ENCODE measurements at regions not wholly inside any gene's neighbourhood (a gene's known extent, or its start where the extent isn't known, plus 50 kb on each side); places are given as distances from the start of the nearest gene placed in this dataset.

DNA sequence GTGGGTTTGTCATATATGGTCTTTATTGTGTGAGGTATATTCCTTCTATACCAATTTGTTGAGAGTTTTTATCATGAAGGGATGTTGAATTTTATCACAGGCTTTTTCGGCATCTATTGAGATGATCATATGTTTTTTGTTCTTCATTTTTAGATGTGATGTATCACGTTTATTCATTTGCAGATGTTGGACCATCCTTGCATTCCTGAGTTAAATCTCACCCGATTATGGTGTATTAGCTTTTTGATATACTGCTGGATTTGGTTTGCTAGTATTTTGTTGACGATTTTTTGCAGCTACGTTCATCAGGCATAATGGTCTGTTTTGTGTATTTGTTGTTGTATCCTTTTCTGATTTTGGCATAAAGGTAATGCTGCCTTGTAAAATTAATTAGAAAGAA, 311.0 kb downstream of the PTEN start:
- no peak for DNase-seq

DNA sequence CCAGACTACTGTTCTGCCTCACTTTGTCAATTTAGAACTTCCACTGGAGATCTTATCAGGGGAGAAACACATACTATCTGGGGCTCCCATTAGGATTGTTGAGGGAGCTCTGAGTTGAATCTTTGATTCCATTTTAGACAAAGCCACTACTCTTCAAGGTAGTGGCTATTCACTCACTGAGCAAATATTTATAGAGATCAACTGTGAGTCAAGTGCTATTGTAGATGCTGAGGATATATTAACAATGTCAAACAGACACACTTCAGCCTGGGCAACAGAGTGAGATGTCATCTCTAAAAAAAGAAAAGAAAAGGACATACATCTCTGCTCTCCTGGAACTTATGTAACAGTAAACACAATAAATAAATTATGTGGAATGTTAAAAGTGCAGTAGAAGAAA, 315.3 kb downstream of the PTEN start:
- DNase-seq, result peak; percentile 94

DNA sequence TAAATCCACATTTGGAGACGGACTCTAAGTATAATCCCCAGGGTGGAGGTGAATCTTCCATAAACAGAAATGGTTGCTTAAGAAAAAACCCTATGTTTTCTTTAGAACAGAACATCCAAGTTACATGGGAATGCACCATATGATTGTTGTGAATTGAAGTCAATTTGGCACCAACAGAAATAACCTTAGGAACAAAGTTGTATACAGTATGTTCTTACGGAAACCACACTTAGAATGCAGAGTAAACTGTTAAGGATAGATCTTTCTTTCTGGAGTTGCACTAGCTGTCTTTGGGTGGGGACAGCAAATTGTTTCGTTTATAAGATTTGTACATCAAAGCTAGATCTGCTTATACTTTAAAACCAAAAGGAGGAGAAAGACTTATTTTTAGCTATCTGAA, 316.4 kb downstream of the PTEN start:
- DNase-seq, result no peak

DNA sequence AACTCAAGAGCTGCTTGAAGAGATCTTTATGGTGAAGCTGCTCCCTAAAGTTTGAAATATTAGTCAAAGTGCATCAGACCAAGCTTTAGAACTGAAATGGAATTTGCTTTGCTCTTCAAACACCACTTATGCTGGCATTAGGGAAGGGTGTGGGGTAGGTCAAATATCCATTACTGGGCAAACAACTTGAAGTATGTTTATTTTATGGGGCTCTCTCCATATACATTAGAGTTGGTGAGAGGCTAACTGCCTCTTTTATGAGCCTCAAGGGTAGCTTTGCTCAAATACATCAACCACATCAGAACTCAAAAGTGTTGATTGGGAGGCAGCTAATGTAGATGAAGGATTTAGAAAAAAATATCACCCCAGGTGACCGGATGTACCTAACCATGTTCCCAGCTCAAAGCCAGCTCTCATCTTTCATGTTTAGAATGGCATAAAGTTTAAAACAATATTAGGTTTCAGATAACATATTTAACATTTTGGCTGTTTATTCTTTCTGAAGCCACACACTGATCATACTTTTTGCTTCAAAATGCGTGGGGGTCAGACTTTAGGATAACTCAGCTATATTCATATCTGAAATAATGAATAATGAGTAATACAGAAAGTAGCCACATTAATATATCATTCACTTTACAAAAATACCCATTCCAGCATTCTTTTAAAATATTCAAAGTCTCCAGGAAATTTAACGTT, 318.6 kb downstream of the PTEN start:
- peak; percentile 98 for DNase-seq

DNA sequence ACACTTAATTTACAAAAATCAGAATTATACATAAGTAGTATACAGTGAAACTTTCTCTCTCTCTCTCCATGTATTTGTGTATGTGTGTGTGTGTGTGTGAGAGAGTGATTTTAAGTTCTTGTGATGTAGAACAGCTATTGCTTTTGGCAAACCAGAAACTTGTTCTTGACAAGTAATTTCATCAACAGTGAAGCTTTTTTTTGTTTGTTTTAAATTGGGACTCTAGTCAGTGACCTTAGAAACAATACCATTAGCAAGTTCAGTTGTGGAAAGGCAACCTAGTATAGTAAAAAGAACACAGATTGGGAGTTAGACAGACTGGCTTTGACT, 319.1 kb downstream of the PTEN start:
- DNase-seq, result peak; percentile 44

DNA sequence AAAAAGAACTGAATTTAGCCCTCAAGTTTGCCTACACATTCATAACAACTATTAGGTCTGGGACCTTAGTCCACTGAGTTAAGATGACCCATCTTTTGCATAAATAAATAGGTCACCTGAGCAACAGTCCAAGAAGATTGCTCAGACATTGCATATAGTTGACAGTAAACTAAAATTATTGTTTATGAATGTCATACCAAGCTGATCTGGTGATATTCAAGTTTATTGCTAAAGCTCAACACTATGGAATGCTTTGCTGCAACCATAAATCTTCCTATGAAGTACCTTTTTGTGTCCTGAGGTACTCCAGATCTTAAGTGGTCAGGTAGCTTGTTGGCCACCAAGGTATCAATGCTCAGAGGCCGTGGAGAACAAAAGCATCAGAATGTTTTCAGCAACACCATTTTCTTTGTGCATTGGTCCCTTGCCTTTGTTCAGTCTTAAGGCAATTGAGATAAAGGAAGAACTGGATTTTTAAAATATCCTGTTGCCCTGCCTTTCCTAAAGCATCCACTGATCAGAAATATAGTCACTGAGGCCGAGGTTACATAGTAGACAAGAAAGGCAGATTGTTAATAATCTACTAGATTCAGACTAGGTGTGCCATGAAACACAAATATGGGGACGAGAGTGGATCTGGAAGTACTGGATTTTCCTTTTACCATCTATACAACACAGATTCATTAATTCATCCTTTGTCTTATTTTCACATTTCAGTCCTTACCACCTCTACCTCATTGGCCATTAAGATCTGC, 321.3 kb downstream of the PTEN start:
- DNase-seq, result peak; percentile 58

DNA sequence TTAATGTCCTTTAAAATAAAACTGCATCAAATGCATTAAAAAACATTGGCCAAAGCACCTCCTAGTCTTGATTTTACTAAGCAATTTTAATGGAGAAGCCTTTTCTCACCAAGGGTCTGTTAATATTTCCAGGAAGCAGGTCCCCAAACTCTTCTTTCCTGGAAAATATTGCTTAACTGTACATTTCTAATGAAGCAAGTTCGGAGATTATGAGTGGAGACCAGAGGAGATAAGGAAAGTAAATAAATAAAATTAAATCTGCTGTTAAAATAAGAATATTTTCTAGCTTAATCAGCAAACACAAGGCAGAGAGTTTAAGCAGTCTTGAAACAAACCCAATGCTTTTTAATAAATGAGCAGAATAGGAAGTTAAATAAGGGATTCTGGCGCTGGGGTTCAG, 322.4 kb downstream of the PTEN start:
- DNase-seq, result no peak

DNA sequence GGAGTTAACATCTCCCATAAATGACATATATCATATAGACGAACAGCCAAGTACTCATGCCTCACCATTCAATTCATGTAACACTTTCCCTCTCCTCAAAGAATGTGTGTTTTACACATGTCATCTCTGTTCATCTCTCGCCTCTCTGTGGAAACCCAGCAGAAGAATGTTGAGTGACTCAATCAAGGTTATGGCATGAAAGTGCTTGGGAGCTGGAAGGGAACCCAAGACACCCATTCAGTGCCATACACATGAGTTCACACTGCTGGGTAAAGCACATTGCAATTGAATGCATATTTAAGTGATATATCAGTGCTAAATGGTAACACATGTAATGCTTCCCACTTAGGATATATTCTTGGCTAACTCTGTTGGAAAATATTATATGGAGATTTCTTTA, 322.9 kb downstream of the PTEN start:
- no peak for DNase-seq

DNA sequence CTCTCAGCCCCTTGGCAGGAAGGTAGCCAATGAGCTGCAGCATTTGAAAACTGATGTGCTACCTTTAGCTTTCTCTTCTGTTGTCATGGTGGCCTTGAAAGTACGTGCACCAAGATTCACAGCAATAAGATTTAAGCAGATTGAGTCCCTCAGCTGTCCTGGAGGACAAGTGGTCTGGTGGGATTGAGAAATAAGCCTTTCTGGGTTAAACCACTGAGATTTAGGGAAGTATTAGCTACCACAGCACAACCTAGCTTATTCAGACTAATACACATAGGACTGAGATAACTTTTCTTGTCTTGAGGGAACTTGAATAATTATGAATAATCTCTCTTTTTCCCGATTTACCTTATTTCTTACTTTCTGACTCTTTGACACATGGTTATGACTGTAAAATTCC, 324.0 kb downstream of the PTEN start:
- no peak for DNase-seq

DNA sequence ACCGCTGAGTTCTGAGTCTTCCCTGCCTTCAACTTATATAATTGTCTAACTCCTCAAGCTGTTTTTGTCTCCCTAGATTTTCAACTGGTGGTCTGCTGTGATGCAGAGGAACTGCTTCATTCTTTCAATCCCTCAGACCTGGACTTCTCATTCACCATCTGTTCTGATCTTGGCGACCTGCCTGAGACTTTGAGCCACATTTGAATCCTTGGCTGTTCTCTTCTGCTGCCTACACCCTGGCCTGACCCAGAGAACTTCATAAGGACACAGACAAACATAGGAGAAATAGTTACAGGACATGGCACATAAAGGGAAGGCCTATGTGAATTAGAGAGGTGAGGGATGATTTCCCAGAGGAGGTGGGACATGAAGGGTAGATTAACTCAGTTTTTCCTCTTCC, 326.7 kb downstream of the PTEN start:
- DNase-seq, result no peak

DNA sequence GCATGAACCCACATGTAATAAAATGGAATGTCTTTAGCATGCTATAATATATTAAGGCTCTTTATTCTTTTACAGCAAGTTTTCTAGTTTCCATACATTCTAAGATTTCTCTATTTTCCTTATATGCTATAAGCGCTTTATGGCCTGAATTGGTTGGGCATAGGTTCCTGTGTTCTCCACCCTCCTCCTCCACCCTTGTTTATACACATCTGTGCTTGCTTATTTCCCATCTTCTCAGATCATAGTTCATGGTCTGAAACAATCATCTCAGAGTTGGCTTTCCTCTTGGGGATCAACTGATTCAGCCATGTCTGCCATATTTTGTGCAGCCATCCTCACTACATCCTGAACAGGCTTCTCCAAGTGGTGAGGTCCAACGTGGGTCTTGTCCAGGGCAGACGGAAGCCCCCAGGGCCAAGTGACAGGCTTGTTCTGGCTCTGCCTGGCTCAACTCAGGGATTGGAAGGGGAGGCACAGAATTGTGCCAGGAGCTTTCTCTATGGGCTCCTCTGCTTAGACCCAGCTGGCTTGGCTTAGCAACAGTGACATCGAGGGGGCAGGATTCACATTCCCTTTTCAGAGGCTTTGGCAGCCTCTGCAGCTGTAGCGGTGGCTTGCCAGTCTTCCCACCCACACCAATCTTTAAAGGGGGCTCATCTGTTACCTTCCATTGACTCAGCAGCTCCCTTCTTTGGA, 327.3 kb downstream of the PTEN start:
- no peak for DNase-seq

DNA sequence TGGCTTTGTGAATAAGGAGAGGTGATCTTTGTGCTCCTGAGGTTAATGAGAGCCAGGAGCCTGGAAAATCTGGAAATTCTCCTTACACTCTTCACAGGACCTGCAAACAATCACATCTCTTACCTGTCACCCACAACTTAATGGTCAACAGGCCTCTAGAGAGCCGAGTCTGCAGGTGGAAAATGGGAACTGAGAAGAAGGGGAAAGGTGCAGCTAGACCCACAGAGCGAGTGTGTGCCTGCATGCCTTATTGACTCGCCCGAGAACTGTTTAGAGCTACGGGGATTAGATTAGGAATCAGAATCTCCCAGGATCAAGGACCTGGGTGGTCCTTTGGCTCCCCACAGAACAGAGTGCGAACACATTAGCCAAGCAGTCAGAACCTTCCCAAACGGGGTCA, 329.6 kb downstream of the PTEN start:
- no peak for DNase-seq

DNA sequence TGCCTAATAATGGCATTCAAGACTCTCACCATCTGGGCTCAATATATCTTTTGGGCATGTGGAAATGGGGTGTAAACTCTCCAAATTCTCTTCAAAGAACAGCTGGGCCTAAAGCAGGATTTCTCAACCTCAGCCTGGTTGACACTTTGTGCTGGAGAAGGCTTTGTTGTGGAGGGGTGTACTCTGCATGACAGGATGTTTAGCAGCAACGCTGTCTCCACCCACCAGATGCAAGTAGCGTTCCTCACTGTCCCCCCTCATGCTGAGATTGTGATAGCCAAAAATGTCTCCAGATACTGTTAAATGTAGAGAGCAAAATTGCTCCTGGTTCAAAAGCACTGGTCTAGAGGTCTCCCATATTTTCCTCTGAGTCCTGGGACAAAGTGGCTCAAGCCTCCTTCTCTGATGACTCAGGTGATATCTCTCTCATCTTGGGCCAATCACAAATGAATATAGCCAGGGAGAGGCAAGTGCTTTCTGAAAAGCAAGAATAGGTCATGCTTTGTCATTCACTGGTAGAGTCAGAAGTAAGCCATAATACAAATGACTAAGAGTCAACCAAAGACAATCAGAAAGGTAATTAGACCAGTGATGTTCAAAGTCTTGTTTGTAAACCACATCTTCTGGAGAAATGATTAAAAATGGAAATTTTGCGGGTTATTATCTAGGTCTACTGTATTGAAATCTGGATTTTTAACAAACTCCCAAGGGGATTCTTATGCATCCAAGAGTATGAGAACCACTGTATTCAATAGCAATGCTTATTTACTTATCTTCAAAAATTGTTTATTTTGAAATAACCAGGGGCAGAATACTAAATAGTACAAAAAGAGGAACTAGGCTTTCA, 330.8 kb downstream of the PTEN start:
- DNase-seq, result no peak

DNA sequence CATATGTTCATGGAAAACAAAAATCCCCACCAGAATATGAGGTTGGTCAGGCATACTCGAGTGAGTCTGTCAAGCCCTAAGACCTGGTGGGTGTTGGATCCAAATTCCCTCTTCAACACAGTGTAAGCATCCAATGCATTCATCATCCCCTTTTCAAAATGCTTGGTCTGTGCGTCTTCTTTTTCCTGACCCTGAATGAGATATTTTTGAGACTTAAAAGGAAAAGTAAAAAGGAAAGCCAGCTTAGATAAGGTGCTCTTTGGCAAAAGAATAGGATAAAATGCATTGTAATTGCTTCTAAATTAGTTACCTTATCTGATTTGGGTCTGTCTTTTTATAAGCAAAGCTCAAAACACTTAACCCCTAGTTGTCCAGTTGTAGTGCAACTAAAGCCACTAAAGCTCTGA, 331.5 kb downstream of the PTEN start:
- DNase-seq, result no peak

DNA sequence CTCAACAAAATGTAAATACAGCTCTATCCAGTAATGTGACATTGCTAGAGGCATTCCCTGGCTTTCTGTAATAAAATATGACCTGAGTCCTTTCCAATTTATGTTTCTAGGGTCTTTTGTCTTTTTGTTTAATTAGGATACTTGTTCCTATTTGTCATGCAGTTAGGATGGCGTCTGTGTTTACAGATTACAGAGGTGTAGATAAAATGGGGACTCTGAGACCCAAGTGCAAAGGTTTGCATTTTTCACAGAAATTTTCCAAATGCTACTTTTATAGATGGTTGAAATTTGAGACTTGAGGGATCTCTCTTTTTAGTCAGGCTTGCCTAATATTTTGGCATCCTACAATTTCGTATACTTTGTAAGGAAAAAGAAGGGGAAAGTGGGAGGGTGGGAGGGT, 332.4 kb downstream of the PTEN start:
- DNase-seq, result peak; percentile 8

DNA sequence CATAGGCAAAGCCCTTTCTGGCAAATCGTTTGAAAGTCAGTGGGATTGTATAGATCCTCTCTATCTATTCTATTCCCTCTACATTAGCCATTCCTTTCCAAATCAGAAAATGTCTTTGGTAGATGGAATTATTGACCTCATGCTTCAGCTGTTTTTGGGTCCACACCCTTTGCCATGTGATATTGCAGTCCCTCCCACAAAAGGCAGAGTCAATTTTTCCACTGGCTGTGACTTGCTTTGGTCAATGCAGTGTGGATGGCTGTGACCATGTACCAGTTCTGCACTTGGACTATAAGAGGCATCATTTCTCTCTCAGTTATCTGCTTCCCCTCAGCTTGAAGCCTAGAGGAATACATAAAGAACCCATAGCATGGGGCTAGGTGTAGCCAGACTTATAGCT, 332.9 kb downstream of the PTEN start:
- no peak for DNase-seq

DNA sequence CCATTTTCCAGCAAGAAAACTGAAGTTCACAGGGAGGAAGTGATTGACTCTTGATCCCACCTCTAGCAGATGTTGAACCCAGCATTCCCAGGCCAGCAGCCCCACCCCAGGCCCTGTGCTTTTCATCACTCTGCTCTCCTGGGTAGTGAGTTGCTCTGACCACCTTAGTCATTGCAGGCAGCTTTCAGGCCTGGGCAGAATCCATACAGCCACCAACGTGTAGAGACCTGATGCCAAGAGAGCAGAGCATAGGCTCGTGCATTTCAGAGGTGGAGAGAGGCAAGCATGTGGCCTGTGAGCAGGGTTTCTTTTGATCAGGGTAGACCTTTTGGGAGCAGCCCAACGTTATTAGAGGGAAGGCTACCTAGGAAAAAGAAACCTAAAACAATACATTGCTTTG, 334.6 kb downstream of the PTEN start:
- DNase-seq, result no peak

DNA sequence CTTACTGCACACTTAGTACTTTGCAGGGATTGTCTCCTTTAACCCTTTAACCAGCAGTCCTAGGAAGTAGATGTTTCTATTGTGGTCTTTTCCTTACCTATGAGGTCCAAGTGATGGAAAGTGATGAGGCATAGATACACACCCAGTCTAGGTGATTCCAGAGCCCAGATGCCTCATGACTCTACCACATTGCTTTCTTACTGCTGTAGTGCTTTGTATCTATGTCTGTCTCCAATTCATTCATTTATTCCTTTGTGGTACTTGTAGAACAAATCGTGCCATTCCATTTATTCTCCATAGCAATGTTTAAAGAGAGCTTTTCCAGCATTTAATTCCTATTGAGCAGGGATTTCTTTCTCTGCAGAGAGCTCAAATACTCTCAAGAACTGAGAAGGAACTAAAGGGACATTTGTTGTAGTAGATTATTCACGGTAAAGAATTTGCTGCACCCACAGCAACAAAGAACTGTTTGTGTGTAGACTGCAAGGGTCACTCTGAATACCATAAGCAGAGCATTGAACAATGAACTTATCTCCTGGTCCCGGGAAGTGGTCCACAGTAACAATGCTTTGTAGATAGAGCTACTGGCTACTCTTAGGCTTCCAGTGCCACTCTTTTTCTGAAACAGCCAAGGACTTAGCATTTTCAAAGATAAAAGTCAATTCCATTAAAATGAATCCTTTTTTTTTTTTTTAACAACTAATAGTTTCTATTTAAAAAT, 337.0 kb downstream of the PTEN start:
- no peak for DNase-seq

DNA sequence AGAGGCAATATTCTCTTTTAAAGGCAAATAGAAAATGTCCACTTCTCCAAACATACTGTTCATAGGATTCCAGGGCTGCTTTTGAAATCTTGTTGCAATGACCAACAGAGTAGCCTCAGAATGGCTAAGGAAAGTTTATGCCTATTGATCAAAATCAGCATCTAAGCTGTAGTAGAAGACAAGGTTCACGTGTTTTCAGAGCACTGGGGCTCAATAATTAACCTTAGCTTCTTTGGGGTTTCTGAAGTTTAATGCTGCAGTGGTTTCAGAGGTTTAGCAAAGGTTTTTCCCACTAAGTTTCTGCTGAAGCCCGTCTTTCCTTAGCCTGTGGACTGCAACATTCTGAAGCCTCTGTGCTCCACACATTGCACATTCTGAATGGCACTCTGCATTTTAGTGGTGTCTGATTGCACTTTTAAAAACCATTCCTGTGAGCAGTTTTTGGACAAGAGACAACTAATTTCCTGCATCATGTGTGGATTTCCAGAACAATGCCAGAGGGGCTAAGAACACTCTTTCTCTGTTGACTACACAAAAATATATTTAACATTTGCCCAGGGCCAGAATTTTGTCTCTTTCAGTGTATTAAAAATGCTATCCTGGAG, 342.5 kb downstream of the PTEN start:
- DNase-seq, result no peak

DNA sequence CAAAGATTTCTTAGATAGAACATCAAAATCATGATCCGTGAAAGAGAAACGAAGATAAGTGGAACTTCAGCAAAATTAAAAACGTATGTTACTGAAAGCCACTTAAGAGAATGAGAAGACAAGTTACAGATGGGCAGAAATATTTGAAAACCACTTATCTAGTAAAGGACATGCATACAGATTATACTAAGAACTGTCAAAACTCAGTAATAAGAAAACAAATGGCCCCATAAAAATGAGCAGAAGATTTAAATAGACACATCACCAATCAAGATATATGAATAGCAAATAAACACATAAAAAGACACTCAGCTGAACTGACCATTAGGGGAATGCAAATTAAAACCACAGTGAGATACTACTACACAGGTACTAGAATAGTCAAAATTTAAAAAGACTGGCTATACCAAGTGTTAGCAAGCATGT, 343.7 kb downstream of the PTEN start:
- no peak for DNase-seq

DNA sequence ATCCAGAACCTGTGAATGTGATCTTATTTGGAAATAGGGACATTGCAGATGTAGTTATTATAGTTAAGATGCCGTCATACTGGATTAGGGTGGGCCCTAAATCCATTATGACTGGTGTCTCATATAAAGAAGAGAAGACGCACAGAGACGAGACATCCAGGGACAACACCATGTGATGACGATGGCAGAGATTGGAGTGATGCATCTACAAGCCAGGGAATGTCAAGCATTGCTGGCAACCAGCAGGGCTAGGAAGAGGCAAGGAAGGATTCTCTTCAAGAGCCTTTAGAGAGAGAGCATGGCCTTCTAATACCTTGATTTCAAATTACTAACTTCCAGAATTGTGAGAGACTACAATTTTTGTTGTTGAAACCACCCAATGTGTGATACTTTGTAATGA, 345.8 kb downstream of the PTEN start:
- no peak for DNase-seq

DNA sequence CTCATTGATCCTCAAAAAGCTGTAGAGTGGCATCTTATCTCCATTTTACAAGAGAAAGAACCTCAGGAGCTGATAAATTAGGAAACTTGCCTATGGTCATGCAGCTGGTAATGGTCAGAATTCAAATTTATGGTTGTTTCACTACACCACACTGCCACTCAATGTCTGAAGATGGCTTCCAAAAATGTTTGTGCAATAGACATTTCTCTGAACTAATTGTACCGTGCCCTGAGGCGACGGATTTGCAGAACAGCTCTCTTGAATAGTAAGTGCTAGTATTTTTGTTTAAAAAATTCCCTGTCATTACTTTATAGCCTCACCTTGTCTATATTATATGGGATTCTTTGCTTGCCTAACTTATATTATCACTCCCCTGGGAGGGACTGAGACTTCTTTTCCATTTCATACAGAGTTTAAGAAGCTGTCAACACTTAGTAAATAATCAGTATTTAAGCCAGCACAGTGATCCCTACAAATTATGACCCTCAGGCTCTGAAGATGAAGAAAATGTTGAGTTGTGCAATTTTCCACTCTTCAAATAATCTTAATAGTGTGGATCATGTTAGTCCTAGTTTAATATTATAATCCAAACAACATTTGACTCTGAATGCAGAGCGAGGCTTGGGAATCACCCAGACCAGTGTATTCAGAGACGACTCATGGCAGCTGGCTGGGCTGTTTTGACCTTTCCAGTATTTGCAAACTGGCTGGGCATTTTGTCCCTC, 346.6 kb downstream of the PTEN start:
- no peak for DNase-seq
